PC-3 (cell line): ENCODE measurements at regions not wholly inside any gene's neighbourhood (a gene's known extent, or its start where the extent isn't known, plus 50 kb on each side); places are given as distances from the start of the nearest gene placed in this dataset.

Source experiments
- ATAC-seq: fragments of 200-7000 bp; cut with Tn5 transposase; 2 replicates; pipeline ENCODE4 v1.9.1; 2020; ENCODE audit warnings: mild to moderate bottlenecking, moderate library complexity
- BruUV-seq: library from RNA; stranded (reverse); fragments of 400-500 nt; replicated peaks from 2 replicates; lab custom pipeline; 2021; lab: Mats Ljungman, UMichigan
- CTCF ChIA-PET: fragments of 300-600 bp; sonication (Branson Sonifier 250); formaldehyde crosslinking; loops from one replicate; lab custom pipeline; 2022; ENCODE audit warnings: antibody characterized with exemption; lab: Charles Lee
- POLR2A ChIA-PET: fragments of 300-600 bp; sonication (Branson Sonifier 250); formaldehyde crosslinking; loops from one replicate; lab custom pipeline; 2022; ENCODE audit warnings: antibody characterized with exemption; ENCODE audit not compliant: unreplicated experiment; lab: Charles Lee
- DNase-seq: peaks from one replicate; pipeline ENCODE4 v3.0.0-alpha.2; 2015
- H2AFZ ChIP-seq: fragments of 300-600 bp; sonication (generic); 2 replicates; pipeline ENCODE4 v1.6.0; 2016; ENCODE audit warnings: antibody characterized with exemption, low read length
- H3F3A ChIP-seq: fragments of 300-600 bp; sonication (generic); one replicate; pipeline ENCODE4 v1.6.0; 2017; ENCODE audit warnings: antibody characterized with exemption, low read length, control low read depth, mild to moderate bottlenecking; ENCODE audit not compliant: unreplicated experiment
- H3K27ac ChIP-seq: fragments of 300-600 bp; sonication (generic); 2 replicates; pipeline ENCODE4 v1.5.1; 2016; ENCODE audit warnings: mild to moderate bottlenecking, low read length
- H3K27me3 ChIP-seq: fragments of 300-600 bp; sonication (generic); 2 replicates; pipeline ENCODE4 v1.6.1; 2016; ENCODE audit warnings: low read length, mixed read lengths
- H3K36me3 ChIP-seq: fragments of 300-600 bp; sonication (generic); 2 replicates; pipeline ENCODE4 v1.6.1; 2016; ENCODE audit warnings: low read depth, mixed run types, low read length, mixed read lengths
- H3K4me1 ChIP-seq: fragments of 300-600 bp; sonication (generic); 2 replicates; pipeline ENCODE4 v1.5.1; 2016; ENCODE audit warnings: low read length; ENCODE audit not compliant: insufficient read depth
- H3K4me2 ChIP-seq: fragments of 300-600 bp; sonication (generic); 2 replicates; pipeline ENCODE4 v1.6.0; 2016; ENCODE audit warnings: low read length
- H3K4me3 ChIP-seq: fragments of 300-600 bp; sonication (generic); 2 replicates; pipeline ENCODE4 v1.5.1; 2016; ENCODE audit warnings: mild to moderate bottlenecking, low read length, mixed read lengths
- H3K79me2 ChIP-seq: fragments of 300-600 bp; sonication (generic); 2 replicates; pipeline ENCODE4 v1.6.1; 2017; ENCODE audit warnings: low read length, mixed read lengths
- H3K9ac ChIP-seq: fragments of 300-600 bp; sonication (generic); 2 replicates; pipeline ENCODE4 v1.6.0; 2016; ENCODE audit warnings: mild to moderate bottlenecking, low read length
- H3K9me2 ChIP-seq: fragments of 300-600 bp; sonication (generic); replicated peaks from 2 replicates; pipeline ENCODE4 v1.6.1; 2016; ENCODE audit warnings: mixed run types, low read length, mixed read lengths
- H3K9me3 ChIP-seq: fragments of 300-600 bp; sonication (generic); 2 replicates; pipeline ENCODE4 v1.6.1; 2016; ENCODE audit warnings: low read length, mixed read lengths
- H4K20me1 ChIP-seq: fragments of 300-600 bp; sonication (generic); 2 replicates; pipeline ENCODE4 v1.6.1; 2016; ENCODE audit warnings: low read length, mixed read lengths
- CTCF ChIP-seq: fragments of 300-600 bp; sonication (generic); conservative IDR thresholded peaks from 2 replicates; pipeline ENCODE4 v1.5.1; 2017; ENCODE audit warnings: antibody characterized with exemption, low read depth, mild to moderate bottlenecking, low read length
- EZH2 ChIP-seq: fragments of 300-600 bp; sonication (generic); IDR thresholded peaks from one replicate; pipeline ENCODE4 v1.6.1; 2017; ENCODE audit warnings: antibody characterized with exemption, mild to moderate bottlenecking, low read length; ENCODE audit not compliant: unreplicated experiment
- EZH2phosphoT487 ChIP-seq: fragments of 300-600 bp; sonication (generic); IDR thresholded peaks from 2 replicates; pipeline ENCODE4 v1.6.1; 2018; ENCODE audit warnings: mild to moderate bottlenecking, antibody characterized with exemption, low read length, borderline replicate concordance
- intact Hi-C: fragments of 100-400 bp; cut with micrococcal nuclease; formaldehyde crosslinking; loops from 2 replicates; pipeline ENCODE4 v1.9.0; 2023

DNA sequence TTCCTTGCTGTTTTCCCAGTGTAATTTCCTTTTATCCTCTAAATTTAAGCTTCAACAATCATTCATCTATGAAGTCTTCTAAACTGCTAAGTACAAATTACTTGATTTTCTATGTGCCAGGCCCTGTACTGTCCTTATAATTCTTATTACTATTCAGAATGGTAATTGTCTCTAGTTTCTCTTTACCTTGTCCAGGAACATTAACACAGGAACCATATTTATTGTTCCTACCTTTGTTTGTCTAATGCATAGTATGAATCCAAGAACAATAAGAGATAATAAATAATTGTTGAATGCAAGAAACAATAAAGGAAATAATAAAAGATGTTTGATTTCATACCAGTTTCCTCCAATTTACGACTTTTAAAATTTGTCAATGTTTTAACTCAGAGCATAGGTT, 1083.2 kb downstream of the ROBO2 start:
- no peaks in the 10 kb centered on the region for H3F3A ChIP-seq
- no peak overlapping the region for H3K4me2 ChIP-seq
- H3K9me2 ChIP-seq = no peaks in the 10 kb centered on the region
- intact Hi-C loops = loop anchor here (1.0 to 2.0 kb wide), 2 partner anchors 20 to 44 kb away; no protein-coding TSS in a partner anchor
- no peaks in the 10 kb centered on the region for H3K36me3 ChIP-seq
- no peak overlapping the region for H3K27ac ChIP-seq
- H3K4me3 ChIP-seq = no peak overlapping the region
- no peak for TF ChIP-seq CTCF
- no peak for TF ChIP-seq EZH2phosphoT487
- no peak for TF ChIP-seq EZH2
- H4K20me1 ChIP-seq = no peaks in the 10 kb centered on the region
- ATAC-seq (peak; percentile 74), DNase-seq (no peak)
- ChIA-PET POLR2A (no interaction called here), CTCF (no interaction called here)
- no peak overlapping the region for H2AFZ ChIP-seq
- H3K27me3 ChIP-seq = no peaks in the 10 kb centered on the region
- no peaks in the 10 kb centered on the region for H3K4me1 ChIP-seq
- no peaks in the 10 kb centered on the region for H3K9me3 ChIP-seq
- no peaks in the 10 kb centered on the region for H3K79me2 ChIP-seq
- no TSS peak for BruUV-seq
- no peak overlapping the region for H3K9ac ChIP-seq

DNA sequence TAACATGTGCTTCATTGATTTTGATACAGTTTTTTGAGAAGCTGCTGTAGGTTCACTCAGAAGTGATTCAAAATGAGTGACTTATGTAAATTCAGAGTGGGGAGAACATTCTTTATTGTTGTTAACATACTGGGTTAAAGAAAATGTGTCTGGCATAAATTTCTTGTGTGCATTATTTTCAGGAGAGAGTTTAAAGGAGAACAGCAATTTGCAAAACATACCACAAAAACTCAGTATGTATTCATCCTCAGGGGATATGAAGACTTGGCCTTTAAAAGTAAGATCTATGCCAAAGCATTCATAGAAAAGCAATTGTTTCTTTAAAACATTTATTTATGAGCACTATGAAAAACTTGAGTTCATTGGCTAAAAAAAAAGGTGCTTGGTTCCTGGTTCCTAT, 1089.8 kb downstream of the ROBO2 start:
- H3K9me3 ChIP-seq = no peaks in the 10 kb centered on the region
- no TSS peak for BruUV-seq
- ChIA-PET CTCF (no interaction called here), POLR2A (no interaction called here)
- H2AFZ ChIP-seq = no peak overlapping the region
- no peaks in the 10 kb centered on the region for H4K20me1 ChIP-seq
- DNase-seq = no peak
- intact Hi-C loops = no loop called here
- H3K9me2 ChIP-seq = no peaks in the 10 kb centered on the region
- no peaks in the 10 kb centered on the region for H3F3A ChIP-seq
- no peak overlapping the region for H3K9ac ChIP-seq
- no peak overlapping the region for H3K27ac ChIP-seq
- H3K79me2 ChIP-seq = no peaks in the 10 kb centered on the region
- no peak overlapping the region for H3K4me3 ChIP-seq
- H3K27me3 ChIP-seq = no peaks in the 10 kb centered on the region
- no peaks in the 10 kb centered on the region for H3K36me3 ChIP-seq
- ATAC-seq = no peak
- no peaks in the 10 kb centered on the region for H3K4me1 ChIP-seq
- no peak overlapping the region for H3K4me2 ChIP-seq
- no peak for TF ChIP-seq CTCF
- TF ChIP-seq EZH2phosphoT487 = no peak
- no peak for TF ChIP-seq EZH2

DNA sequence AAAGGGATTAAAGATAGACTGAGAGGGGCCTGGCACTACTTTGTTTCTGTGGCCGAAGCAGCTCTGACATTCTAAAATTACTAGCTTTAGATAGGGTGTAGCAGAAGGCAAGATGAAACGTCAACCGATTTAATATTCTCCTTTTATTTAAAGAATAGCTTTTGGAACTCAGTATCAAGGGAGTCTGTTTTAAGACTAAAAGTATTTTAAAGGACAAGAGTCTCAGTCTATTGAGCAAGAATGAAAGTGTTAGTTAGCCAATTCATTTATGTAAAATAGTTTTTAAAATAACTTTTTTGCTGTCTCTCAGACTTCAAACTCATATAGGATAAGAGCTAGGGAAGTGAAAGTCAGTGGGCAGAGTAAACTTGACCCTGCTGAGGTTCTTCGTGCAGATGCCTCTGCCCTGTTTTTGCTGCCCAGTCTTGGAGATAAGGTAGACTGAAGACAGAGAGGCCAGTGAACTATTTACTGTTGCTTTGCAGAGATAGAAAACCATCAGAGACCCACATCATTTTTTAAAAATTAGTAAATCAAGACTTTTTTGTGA, 1090.9 kb downstream of the ROBO2 start:
- Histone ChIP-seq H3F3A (no peaks in the 10 kb centered on the region), H3K4me1 (no peaks in the 10 kb centered on the region), H3K27me3 (no peaks in the 10 kb centered on the region), H3K9ac (no peak overlapping the region), H3K4me2 (no peak overlapping the region), H4K20me1 (no peaks in the 10 kb centered on the region), H3K9me3 (no peaks in the 10 kb centered on the region), H2AFZ (no peak overlapping the region), H3K27ac (no peak overlapping the region), H3K4me3 (no peak overlapping the region), H3K36me3 (no peaks in the 10 kb centered on the region), H3K79me2 (no peaks in the 10 kb centered on the region), H3K9me2 (no peaks in the 10 kb centered on the region)
- no TSS peak for BruUV-seq
- POLR2A ChIA-PET = no interaction called here
- no peak for DNase-seq
- ATAC-seq = no peak
- CTCF ChIA-PET = no interaction called here
- no peak for TF ChIP-seq CTCF
- no peak for TF ChIP-seq EZH2phosphoT487
- no peak for TF ChIP-seq EZH2
- intact Hi-C loops = no loop called here
